ENCODE measurements at regions not wholly inside any gene's neighbourhood (a gene's known extent, or its start where the extent isn't known, plus 50 kb on each side); places are given as distances from the start of the nearest gene placed in this dataset.
A peak's percentile ranks its signal among the peaks of the same experiment; 100 is the strongest.

DNA sequence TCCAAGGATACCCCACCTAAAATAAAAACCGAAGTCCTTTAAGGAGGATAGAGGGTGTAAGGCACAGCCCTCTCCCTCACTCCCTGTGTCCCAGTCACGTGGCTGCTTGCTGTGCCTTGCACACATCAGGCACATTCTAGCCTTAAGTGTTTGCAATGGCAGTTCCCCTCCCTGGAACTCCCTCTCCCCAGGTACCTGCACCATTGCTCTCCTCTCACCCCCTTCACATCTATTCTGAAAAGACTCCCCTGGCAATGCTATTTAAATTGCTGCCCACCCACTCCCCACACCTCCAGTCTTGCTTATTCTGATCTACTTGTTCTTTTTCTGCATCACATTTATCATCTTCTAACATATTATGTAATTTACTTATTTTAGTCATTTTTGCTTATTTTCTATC is 91.6 kb upstream of the LNX1 start:
- FAIRE-seq, result no peak

DNA sequence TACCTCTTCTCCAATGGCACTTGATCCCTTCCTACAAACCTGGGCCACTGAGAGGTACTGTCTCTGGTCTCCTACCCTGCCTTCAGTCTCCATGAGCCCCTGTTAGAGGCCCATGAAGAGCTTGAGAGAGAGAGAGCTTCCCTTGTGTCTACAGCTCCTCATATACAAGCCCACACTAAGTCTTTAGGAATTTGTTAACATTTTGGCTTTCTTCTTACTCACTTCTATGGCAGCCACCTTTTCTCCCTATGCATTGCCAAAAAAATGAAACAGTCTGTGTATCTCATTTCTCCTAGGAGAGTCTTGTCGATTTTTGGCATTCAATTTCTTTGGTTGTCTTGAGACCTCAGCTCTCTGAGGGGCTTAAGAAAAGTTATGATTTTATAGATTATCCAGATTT is 90.9 kb upstream of the LNX1 start:
- no peak for FAIRE-seq

- no peak for FAIRE-seq
These were observed 89.3 kb upstream of the LNX1 start for GRCh38 chr4:53680598-53680997.

- FAIRE-seq, result no peak
These were observed 88.9 kb upstream of the LNX1 start for GRCh38 chr4:53680168-53680567.

- no peak for FAIRE-seq
These were observed 85.2 kb upstream of the LNX1 start for GRCh38 chr4:53676402-53676871.

DNA sequence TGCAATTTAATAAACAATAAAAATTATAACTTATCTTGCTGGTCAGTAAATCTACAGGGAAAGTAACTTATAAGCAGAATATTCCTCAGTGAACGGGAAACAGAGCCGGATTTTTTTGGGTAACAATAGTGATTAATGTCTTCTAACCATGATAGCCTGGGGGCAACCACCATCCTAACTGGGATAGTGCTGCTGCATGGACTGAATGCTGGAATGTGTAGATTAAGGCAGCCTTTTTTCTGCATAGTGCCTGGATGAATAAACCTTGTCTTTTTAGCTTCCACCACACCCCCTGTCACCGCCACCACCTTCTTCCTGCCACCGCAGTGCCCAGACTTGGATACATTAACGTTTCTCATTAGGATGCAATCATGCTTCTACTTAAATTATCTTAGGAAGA is 83.6 kb upstream of the LNX1 start:
- FAIRE-seq, result no peak

DNA sequence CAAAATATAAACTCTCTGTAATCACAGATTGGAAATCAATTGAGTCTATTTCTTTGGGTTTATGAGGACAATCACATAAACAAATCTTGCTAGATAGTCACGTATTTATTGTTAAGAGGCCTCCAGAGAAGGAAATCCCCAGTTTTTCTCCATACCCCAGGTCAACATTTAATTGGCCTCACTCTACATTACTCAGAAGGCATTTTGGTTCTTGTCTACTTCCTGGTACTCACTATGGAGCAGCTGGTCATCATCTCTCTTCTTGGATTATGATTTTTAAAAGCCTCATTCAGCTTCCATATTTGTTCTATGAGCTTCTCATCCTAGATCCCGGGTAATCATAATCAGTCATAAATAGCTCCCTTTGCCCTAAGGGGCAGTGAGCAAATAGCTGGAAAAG is 81.6 kb upstream of the LNX1 start:
- FAIRE-seq, result no peak

DNA sequence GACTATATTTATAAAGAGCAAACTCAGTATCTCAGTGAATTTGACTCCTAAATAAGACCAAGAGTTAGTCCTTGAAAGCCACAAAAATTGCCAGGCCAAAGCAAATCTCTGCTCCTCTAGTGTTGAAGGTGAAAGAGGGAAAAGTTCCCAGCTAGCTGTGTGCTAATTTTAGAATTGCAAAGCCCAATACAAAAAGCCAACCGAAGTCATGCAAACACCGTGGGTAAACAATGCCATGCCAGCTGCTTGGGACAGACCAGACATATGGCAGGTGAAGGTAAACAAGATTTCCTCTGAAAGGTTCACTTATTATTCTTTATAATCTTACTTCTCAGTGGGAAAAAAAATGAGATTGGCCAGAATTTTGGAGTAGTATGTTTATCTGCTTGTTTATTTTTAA is 80.5 kb upstream of the LNX1 start:
- peak; percentile 82 for FAIRE-seq

DNA sequence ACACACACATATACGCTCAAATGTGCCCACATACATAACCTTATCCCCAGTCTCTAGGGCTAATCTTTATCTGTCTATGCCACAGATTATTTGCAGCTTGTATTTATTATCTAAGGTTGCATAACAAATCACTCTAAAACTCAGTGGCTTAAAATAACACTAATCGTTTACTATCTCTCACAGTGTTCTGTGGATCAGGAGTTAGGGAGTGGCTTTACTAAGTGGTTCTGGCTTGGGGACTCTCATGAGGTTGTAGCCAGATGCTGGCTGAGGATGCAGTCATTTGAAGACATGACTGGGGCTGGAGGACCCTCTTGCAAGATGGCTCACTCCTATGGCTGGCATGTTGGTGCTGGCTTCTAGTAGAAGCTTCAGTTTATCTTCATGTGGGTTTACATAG is 68.5 kb upstream of the LNX1 start:
- no peak for FAIRE-seq

DNA sequence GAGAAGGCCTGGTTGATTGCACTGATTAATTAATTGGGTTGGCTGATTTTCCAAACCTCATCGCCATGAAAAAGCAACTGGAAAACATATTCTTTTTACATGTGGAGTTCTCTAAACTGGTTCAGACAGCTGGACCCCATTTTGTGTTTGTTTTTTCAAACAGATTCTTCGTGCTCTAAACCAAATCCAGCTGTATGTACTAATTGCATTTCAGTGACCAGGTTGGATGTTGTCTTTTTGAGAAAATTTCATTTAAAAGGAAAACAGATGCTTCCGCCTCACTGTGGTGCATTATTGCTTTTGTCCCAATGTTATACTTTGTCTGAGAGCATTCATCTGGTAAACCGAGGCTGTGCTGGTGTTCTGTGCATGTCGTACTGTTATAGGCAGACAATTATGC is 67.8 kb upstream of the LNX1 start:
- no peak for FAIRE-seq

GRCh38 chr4:53658029-53658428 is 66.7 kb upstream of the LNX1 start:
- no peak for FAIRE-seq

GRCh38 chr4:53656421-53656981 is 65.2 kb upstream of the LNX1 start:
- FAIRE-seq, result no peak

DNA sequence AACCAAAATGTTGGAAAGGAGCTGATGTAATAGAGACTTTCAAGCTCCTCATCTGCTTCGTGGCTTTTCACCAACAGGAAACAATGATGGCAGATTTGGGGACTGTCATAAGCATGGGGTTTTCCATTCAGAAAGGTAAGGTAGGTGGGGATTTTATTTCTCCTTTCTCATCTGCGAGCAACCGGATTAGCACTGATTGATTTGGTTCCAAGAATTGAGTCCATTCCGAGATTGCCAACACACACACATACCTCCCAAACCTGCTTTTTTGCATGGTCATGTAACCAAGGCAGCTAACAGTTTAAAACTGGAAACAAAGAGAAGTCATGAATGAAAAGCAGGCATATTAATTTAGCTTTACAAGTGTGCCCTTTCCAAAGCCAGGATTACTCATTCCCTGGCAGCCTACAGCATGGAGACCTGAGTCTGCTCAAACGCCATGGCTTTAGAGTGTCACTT is 63.0 kb upstream of the LNX1 start:
- no peak for FAIRE-seq

DNA sequence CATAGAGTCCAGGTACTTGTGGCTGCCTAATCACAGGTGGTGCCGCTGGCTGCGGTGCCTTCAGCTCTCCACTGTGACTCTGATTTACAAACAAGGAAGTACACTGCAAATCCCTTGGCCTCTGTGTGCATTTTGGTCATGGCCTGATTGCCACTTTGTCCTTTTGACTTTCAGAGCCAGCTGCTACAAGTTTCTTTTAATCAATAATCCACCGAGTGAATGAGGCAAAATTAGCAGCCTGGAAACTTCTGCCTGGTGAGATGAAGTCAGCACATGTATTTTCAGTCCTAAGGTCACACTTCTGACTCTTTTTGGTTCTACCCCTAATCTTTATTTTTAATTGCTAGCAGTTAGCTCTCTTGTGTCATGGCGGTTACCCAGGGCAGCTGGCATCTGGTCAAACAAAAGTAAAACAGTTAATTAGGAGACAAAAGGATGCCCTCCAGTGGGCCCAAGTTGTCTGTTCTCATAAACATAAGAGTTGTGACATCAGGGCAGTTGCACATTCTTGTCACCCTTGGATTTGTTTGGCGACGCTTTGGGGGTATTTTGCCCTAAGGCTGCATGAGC is 62.3 kb upstream of the LNX1 start:
- peak; percentile 92 for FAIRE-seq

GRCh38 chr4:53651156-53651735 is 60.0 kb upstream of the LNX1 start:
- no peak for FAIRE-seq

GRCh38 chr4:53649357-53649756 is 58.1 kb upstream of the LNX1 start:
- FAIRE-seq, result no peak

GRCh38 chr4:53647547-53647946 is 56.3 kb upstream of the LNX1 start:
- FAIRE-seq, result no peak

GRCh38 chr4:53646795-53647194 is 55.5 kb upstream of the LNX1 start:
- FAIRE-seq, result no peak

GRCh38 chr4:53645108-53645507 is 53.8 kb upstream of the LNX1 start:
- FAIRE-seq, result no peak

DNA sequence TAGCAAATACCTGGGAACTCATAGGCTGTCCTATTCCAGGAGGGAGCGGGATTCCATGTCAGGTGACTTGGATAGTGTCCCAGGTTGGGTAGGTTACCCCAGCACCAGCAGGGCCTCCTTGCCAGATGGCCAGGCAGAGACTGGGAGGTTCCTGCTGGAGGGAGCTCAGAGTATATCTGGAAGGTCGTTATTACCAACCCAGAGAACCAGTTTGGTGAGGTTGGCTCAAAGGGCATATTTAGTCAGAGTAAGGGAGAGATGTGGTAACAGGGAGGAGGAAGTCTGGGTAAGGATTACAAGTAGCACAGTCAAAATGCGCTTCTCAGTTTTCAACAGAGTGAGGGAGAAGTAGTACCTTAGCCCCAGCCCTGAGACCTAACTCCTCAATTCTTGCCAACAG is 53.3 kb upstream of the LNX1 start:
- no peak for FAIRE-seq
